GM20000 (cell line): ENCODE measurements at regions not wholly inside any gene's neighbourhood (a gene's known extent, or its start where the extent isn't known, plus 50 kb on each side); places are given as distances from the start of the nearest gene placed in this dataset.

Experiments
- DNase-seq: peaks from one replicate; pipeline ENCODE4 v3.0.0; 2012; ENCODE audit warnings: low spot score
- CTCF ChIP-seq: IDR thresholded peaks from 2 replicates; pipeline ENCODE4 v1.5.1; 2012; ENCODE audit warnings: mild to moderate bottlenecking, control low read depth; ENCODE audit errors: extremely low read depth, missing control alignments

- no peak for TF ChIP-seq CTCF
- DNase-seq: no peak
These were observed 562.2 kb upstream of the ZFHX3 start for GRCh38 chr16:73610160-73610559.

GRCh38 chr16:73608911-73609310 lies 561.0 kb upstream of the ZFHX3 start:
- TF ChIP-seq CTCF: no peak
- no peak for DNase-seq

- no peak for DNase-seq
- no peak for TF ChIP-seq CTCF
These were observed 557.4 kb upstream of the ZFHX3 start for GRCh38 chr16:73605309-73605708.

GRCh38 chr16:73601911-73602310 lies 554.0 kb upstream of the ZFHX3 start:
- no peak for DNase-seq
- no peak for TF ChIP-seq CTCF

GRCh38 chr16:73599870-73600269 lies 551.9 kb upstream of the ZFHX3 start:
- TF ChIP-seq CTCF: no peak
- no peak for DNase-seq

- no peak for DNase-seq
- TF ChIP-seq CTCF: no peak
These were observed 551.4 kb upstream of the ZFHX3 start for GRCh38 chr16:73599351-73599750.

- DNase-seq: no peak
- TF ChIP-seq CTCF: no peak
These were observed 536.2 kb upstream of the ZFHX3 start for GRCh38 chr16:73584157-73584556.
